ENCODE measurements at regions not wholly inside any gene's neighbourhood (a gene's known extent, or its start where the extent isn't known, plus 50 kb on each side); places are given as distances from the start of the nearest gene placed in this dataset.

DNA sequence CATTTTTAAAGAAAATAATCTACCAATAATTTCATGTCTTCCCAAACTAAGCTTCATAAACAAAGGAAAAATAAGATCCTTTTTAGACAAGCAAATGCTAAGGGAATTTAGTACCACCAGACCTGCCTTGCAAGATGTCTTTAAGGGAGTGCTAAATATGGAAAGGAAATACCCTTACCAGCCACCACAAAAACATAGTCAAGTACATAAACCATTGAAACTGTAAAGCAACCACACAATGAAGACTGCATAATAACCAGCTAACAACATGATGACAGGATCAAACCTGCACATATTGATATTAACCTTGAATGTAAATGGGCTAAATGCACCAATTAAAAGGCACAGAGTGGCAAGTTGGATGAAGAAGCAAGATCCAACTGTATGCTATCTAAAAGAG is 586.5 kb upstream of the NRG3 start:
- H3K27me3 ChIP-seq = no peaks in the 10 kb centered on the region
- TF ChIP-seq EP300 (IDR thresholded peaks at IDR 0.05) (no peak), POLR2AphosphoS5 (IDR thresholded peaks at IDR 0.05) (no peak), POLR2A (IDR thresholded peaks at IDR 0.05) (no peak)
- TF ChIP-seq, protein P1, sequence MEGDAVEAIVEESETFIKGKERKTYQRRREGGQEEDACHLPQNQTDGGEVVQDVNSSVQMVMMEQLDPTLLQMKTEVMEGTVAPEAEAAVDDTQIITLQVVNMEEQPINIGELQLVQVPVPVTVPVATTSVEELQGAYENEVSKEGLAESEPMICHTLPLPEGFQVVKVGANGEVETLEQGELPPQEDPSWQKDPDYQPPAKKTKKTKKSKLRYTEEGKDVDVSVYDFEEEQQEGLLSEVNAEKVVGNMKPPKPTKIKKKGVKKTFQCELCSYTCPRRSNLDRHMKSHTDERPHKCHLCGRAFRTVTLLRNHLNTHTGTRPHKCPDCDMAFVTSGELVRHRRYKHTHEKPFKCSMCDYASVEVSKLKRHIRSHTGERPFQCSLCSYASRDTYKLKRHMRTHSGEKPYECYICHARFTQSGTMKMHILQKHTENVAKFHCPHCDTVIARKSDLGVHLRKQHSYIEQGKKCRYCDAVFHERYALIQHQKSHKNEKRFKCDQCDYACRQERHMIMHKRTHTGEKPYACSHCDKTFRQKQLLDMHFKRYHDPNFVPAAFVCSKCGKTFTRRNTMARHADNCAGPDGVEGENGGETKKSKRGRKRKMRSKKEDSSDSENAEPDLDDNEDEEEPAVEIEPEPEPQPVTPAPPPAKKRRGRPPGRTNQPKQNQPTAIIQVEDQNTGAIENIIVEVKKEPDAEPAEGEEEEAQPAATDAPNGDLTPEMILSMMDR (IDR thresholded peaks at IDR 0.05) = no peak
- H3K27ac ChIP-seq = no peak overlapping the region
- H3K9me3 ChIP-seq = peaks cover 5% of the 10 kb centered on the region
- no peaks in the 10 kb centered on the region for H3K4me1 ChIP-seq
- no peaks in the 10 kb centered on the region for H3K36me3 ChIP-seq
- no peak for DNase-seq (ENCODE audit: low spot score in 2 of 2)
- H3K4me3 ChIP-seq = no peak overlapping the region

DNA sequence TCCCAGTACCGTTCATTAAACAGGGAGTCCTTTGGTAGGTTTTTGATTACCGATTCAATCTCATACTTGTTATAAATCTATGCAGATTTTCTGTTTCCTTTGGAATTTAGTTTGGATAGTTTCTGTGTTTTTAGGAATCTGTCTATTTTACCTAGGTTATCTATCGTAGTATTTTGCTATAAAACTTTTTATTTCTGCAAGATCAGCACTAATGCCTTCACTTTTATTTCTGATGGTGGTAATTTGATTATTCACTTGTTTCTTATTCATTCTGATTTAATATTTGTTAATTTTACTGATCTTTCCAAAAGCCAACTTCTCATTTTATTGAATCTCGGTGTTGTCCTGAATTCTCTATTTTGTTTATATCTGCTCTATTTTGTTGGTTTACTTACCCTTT is 577.7 kb upstream of the NRG3 start:
- no peaks in the 10 kb centered on the region for H3K9me3 ChIP-seq
- no peaks in the 10 kb centered on the region for H3K4me1 ChIP-seq
- no peak overlapping the region for H3K4me3 ChIP-seq
- H3K27me3 ChIP-seq = no peaks in the 10 kb centered on the region
- TF ChIP-seq, protein P1 (IDR thresholded peaks at IDR 0.05) = no peak
- TF ChIP-seq EP300 (IDR thresholded peaks at IDR 0.05) (no peak), POLR2A (IDR thresholded peaks at IDR 0.05) (no peak), POLR2AphosphoS5 (IDR thresholded peaks at IDR 0.05) (no peak)
- H3K27ac ChIP-seq = no peak overlapping the region
- H3K36me3 ChIP-seq = no peaks in the 10 kb centered on the region
- DNase-seq (ENCODE audit: low spot score in 2 of 2) = no peak
- 76% methylated on average over 4 of the region's 4 CpGs for WGBS

DNA sequence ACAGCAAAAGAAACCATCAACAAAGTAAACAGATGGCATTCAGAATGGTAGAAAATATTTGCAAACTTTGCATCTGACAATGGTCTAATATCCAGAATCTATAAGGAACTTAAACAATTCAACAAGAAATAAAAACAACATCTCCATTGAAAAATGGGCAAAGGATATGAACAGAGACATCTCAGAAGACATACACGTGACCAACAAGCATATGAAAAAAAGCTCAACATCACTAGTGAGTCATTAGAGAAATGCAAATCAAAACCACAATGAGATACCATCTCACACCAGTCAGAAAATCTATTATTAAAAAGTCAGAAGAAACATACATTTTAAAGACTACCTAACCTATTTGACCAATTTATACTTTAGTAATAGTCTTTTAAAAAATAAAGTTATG is 571.3 kb upstream of the NRG3 start:
- no peak for DNase-seq (ENCODE audit: low spot score in 2 of 2)
- H3K4me3 ChIP-seq = no peak overlapping the region
- H3K27ac ChIP-seq = no peak overlapping the region
- no peaks in the 10 kb centered on the region for H3K9me3 ChIP-seq
- no peaks in the 10 kb centered on the region for H3K36me3 ChIP-seq
- WGBS = 32% methylated on average over 1 of the region's 1 CpG
- TF ChIP-seq POLR2AphosphoS5 (IDR thresholded peaks at IDR 0.05) = no peak
- no peak for TF ChIP-seq EP300 (IDR thresholded peaks at IDR 0.05)
- no peak for TF ChIP-seq POLR2A (IDR thresholded peaks at IDR 0.05)
- TF ChIP-seq, protein P1 (IDR thresholded peaks at IDR 0.05) = no peak
- no peaks in the 10 kb centered on the region for H3K27me3 ChIP-seq
- no peaks in the 10 kb centered on the region for H3K4me1 ChIP-seq

DNA sequence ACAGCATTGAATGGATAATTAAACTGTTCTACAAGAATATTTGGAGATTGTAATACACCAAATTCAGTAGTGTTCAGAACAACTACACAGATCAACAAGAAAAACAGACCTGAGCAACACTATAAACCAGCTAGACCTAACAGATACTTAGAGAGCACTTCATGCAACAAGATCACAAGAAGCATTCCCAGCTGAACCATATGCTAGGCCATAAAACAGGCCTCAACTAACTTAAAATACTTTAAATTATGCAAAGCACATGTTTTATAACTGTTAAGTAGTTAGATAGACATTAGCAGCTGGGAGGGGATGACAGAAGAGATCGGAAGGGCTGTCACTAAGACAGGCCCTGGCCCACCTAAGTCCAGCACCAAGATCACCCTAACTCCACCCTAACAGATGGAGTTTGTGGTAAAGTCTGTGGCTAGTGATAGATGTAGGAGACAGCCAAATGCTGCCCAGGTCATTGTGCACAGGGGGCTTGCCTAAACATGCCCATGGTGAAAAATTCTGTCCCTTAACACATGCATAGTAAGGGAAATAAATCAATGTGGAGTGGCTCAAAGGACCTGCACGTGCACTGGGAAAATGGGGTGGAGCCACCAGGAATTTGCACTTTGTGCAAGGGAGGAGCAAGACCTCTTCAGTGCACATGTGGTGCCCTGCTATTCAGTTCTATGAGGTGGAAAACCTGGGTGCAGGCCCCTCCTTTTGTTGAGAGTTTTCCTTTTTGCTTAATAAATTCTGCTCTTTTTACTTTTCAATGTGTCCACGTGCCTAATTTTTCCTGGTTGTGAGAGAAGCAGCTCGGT is 567.8 kb upstream of the NRG3 start:
- Histone ChIP-seq H3K9me3 (no peaks in the 10 kb centered on the region), H3K27me3 (no peaks in the 10 kb centered on the region), H3K27ac (no peak overlapping the region), H3K4me1 (no peaks in the 10 kb centered on the region), H3K4me3 (no peak overlapping the region), H3K36me3 (no peaks in the 10 kb centered on the region)
- TF ChIP-seq POLR2A (IDR thresholded peaks at IDR 0.05) (no peak), POLR2AphosphoS5 (IDR thresholded peaks at IDR 0.05) (no peak)
- no peak for DNase-seq (ENCODE audit: low spot score in 2 of 2)
- 52% methylated on average over 4 of the region's 4 CpGs for WGBS

DNA sequence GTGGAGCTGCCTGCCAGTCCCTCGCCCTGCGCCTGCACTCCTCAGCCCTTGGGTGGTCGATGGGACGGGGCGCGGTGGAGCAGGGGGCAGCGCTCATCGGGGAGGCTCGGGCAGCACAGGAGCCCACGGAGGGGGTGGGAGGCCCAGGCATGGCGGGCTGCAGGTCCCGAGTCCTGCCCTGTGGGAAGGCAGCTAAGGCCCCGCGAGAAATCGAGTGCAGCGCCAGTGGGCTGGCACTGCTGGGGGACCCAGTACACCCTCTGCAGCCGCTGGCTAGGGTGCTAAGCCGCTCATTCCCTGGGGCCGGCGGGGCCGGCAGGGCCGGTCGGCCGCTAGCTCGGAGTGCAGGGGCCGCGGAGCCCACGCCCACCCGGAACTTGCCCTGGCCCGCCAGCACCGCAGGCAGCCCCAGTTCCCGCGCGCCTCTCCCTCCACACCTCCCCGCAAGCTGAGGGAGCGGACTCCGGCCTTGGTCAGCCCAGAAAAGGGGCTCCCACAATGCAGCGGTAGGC is 565.9 kb upstream of the NRG3 start:
- WGBS = 96% methylated on average over 21 of the region's 38 CpGs

More for the DNA sequence above, 565.9 kb upstream of the NRG3 start:
- H3K4me1 ChIP-seq = no peaks in the 10 kb centered on the region
- H3K27me3 ChIP-seq = no peaks in the 10 kb centered on the region
- no peak for DNase-seq (ENCODE audit: low spot score in 2 of 2)
- TF ChIP-seq, protein P1 (IDR thresholded peaks at IDR 0.05) = no peak
- TF ChIP-seq EP300 (IDR thresholded peaks at IDR 0.05) = no peak
- no peak for TF ChIP-seq POLR2A (IDR thresholded peaks at IDR 0.05)
- no peak for TF ChIP-seq POLR2AphosphoS5 (IDR thresholded peaks at IDR 0.05)
- no peaks in the 10 kb centered on the region for H3K9me3 ChIP-seq
- no peak overlapping the region for H3K4me3 ChIP-seq
- no peak overlapping the region for H3K27ac ChIP-seq
- H3K36me3 ChIP-seq = no peaks in the 10 kb centered on the region
